GM18498 (cell line): ENCODE measurements at regions not wholly inside any gene's neighbourhood (a gene's known extent, or its start where the extent isn't known, plus 50 kb on each side); places are given as distances from the start of the nearest gene placed in this dataset.
"Not testable (repeated sequence)": the region's sequence is repeated elsewhere in the genome, so short reads cannot be mapped to it uniquely, and the experiment has no call there.

Source experiments
- ATAC-seq: cut with Tn5 transposase; IDR thresholded peaks from one replicate; pipeline ENCODE4 v1.9.1; 2021; ENCODE audit warnings: mild to moderate bottlenecking, moderate library complexity; ENCODE audit not compliant: unreplicated experiment

GRCh38 chr9:21688108-21689102 lies 114.0 kb upstream of the MTAP start:
- ATAC-seq: no peak

- ATAC-seq: no peak
Observed at GRCh38 chr9:21689854-21690253, 112.6 kb upstream of the MTAP start.

GRCh38 chr9:21690561-21690960 lies 111.9 kb upstream of the MTAP start:
- ATAC-seq: no peak

- ATAC-seq: no peak
Observed at GRCh38 chr9:21692390-21692789, 110.0 kb upstream of the MTAP start.

- ATAC-seq: no peak
Observed at GRCh38 chr9:21694424-21694823, 108.0 kb upstream of the MTAP start.

- no peak for ATAC-seq
Observed at GRCh38 chr9:21695443-21695842, 107.0 kb upstream of the MTAP start.

- no peak for ATAC-seq
Observed at GRCh38 chr9:21695874-21696341, 106.5 kb upstream of the MTAP start.

GRCh38 chr9:21696411-21696871 lies 106.0 kb upstream of the MTAP start:
- ATAC-seq: no peak

GRCh38 chr9:21708260-21708711 lies 94.2 kb upstream of the MTAP start:
- no peak for ATAC-seq

- no peak for ATAC-seq
Observed at GRCh38 chr9:21708856-21709255, 93.6 kb upstream of the MTAP start.

- ATAC-seq: peak; percentile 69
Observed at GRCh38 chr9:21709464-21710058, 92.9 kb upstream of the MTAP start.

- ATAC-seq: no peak
Observed at GRCh38 chr9:21710548-21711191, 91.8 kb upstream of the MTAP start.

GRCh38 chr9:21711504-21711903 lies 90.9 kb upstream of the MTAP start:
- peak; percentile 64 for ATAC-seq

GRCh38 chr9:21715408-21715807 lies 87.0 kb upstream of the MTAP start:
- no peak for ATAC-seq

GRCh38 chr9:21720758-21721157 lies 81.7 kb upstream of the MTAP start:
- no peak for ATAC-seq

GRCh38 chr9:21727411-21727810 lies 75.0 kb upstream of the MTAP start:
- not testable (repeated sequence) for ATAC-seq

- no peak for ATAC-seq
Observed at GRCh38 chr9:21728781-21729180, 73.7 kb upstream of the MTAP start.

GRCh38 chr9:21729648-21730047 lies 72.8 kb upstream of the MTAP start:
- ATAC-seq: no peak

GRCh38 chr9:21730899-21731298 lies 71.5 kb upstream of the MTAP start:
- ATAC-seq: no peak

- ATAC-seq: no peak
Observed at GRCh38 chr9:21741151-21741550, 61.3 kb upstream of the MTAP start.

GRCh38 chr9:21744320-21744719 lies 58.1 kb upstream of the MTAP start:
- ATAC-seq: no peak
